ENCODE measurements at regions not wholly inside any gene's neighbourhood (a gene's known extent, or its start where the extent isn't known, plus 50 kb on each side); places are given as distances from the start of the nearest gene placed in this dataset.

GRCh38 chr4:45350438-45350837, 624.1 kb upstream of the GNPDA2 start:
- no peak overlapping the region for H3K27ac ChIP-seq (ENCODE audit: insufficient read depth, low read length)
- H3K14ac ChIP-seq (replicated peaks; ENCODE audit: low read depth, low read length), result no peak overlapping the region
- H3K4me2 ChIP-seq (ENCODE audit: low read depth, low read length), result no peak overlapping the region
- intact Hi-C loops (cut with micrococcal nuclease) (no loop called here), in situ Hi-C loops (cut with MboI; ENCODE audit: low sequenced_read_pairs) (no loop called here), dilution Hi-C loops (cut with HindIII; ENCODE audit: low sequenced_read_pairs, unreplicated experiment) (no loop called here)
- H4K8ac ChIP-seq (ENCODE audit: low read depth in 2 of 2, low read length in 2 of 2), result no peak overlapping the region
- no peak overlapping the region for H3K18ac ChIP-seq (ENCODE audit: low read depth, low read length)
- H2BK15ac ChIP-seq (ENCODE audit: low read depth, low read length), result no peak overlapping the region
- no peak overlapping the region for H4K91ac ChIP-seq (ENCODE audit: insufficient read depth, low read depth, low read length)
- ATAC-seq (ENCODE audit: low read depth) (no peak), DNase-seq (no peak)
- no peaks in the 10 kb centered on the region for H3K36me3 ChIP-seq (ENCODE audit: control insufficient read depth, insufficient read depth, low read length)
- no peak overlapping the region for H2BK5ac ChIP-seq (ENCODE audit: low read depth, low read length, poor library complexity, severe bottlenecking)
- H2AK5ac ChIP-seq (ENCODE audit: low read depth, low read length), result no peak overlapping the region
- POLR2A ChIA-PET (ENCODE audit: unreplicated experiment), result no interaction called here
- H3K9ac ChIP-seq (ENCODE audit: low read depth, low read length), result no peak overlapping the region
- no peak overlapping the region for H4K5ac ChIP-seq (ENCODE audit: low read depth, low read length)
- H3K4me1 ChIP-seq (ENCODE audit: control insufficient read depth, insufficient read depth, low read length), result no peaks in the 10 kb centered on the region
- H2AFZ ChIP-seq (replicated peaks; ENCODE audit: low read length, poor library complexity), result no peak overlapping the region
- CTCF ChIA-PET, result no interaction called here
- H3K79me1 ChIP-seq (ENCODE audit: low read depth in 1 of 2, low read length in 2 of 2), result no peaks in the 10 kb centered on the region
- H3K4ac ChIP-seq (ENCODE audit: low read depth, low read length), result no peak overlapping the region
- H3K27me3 ChIP-seq (ENCODE audit: control insufficient read depth, insufficient read depth, low read length), result no peaks in the 10 kb centered on the region
- no peak overlapping the region for H3K23ac ChIP-seq (ENCODE audit: low read depth, low read length)
- H3K56ac ChIP-seq (ENCODE audit: extremely low read depth, insufficient read depth, low read length), result no peak overlapping the region
- no peaks in the 10 kb centered on the region for H3K9me1 ChIP-seq (ENCODE audit: insufficient read depth, low read length)
- no peak overlapping the region for H2AK9ac ChIP-seq (replicated peaks; ENCODE audit: low read depth, low read length, poor library complexity)
- no peak overlapping the region for H2BK20ac ChIP-seq (ENCODE audit: low read depth, low read length)
- no peak overlapping the region for H2BK120ac ChIP-seq (ENCODE audit: low read depth, low read length)
- H3K9me3 ChIP-seq (ENCODE audit: control insufficient read depth, insufficient read depth, low read length), result peaks cover 3% of the 10 kb centered on the region; the same call in 1 of the 2 replicates
- TF ChIP-seq NFE2L2 (IDR thresholded peaks at IDR 0.05; ENCODE audit: low read depth, low read length), result no peak
- TF ChIP-seq CHD1 (IDR thresholded peaks at IDR 0.05; ENCODE audit: low read depth, low read length), result no peak
- TF ChIP-seq POLR2A (IDR thresholded peaks at IDR 0.05; ENCODE audit: low read depth, low read length), result no peak
- no peak for TF ChIP-seq RAD21 (IDR thresholded peaks at IDR 0.05; ENCODE audit: low read length)
- TF ChIP-seq USF2 (IDR thresholded peaks at IDR 0.05; ENCODE audit: low read depth, low read length), result no peak
- TF ChIP-seq ELK1 (IDR thresholded peaks at IDR 0.05; ENCODE audit: borderline replicate concordance, low read depth, low read length), result no peak
- TF ChIP-seq RFX5 (IDR thresholded peaks at IDR 0.05; ENCODE audit: low read depth, low read length), result no peak
- no peak for TF ChIP-seq CEBPB (IDR thresholded peaks at IDR 0.05; ENCODE audit: low read depth, low read length)
- no peaks in the 10 kb centered on the region for H4K20me1 ChIP-seq (ENCODE audit: insufficient read depth, low read length)
- WGBS, 2 experiments (ENCODE audit: extremely low coverage in 2 of 2, insufficient read length in 1 of 2), result no CpG with 5 or more reads among the region's 1 CpG
- no TSS peak for BruUV-seq (replicated peaks)
- no peak overlapping the region for H3K4me3 ChIP-seq (ENCODE audit: insufficient read depth, low read depth, low read length)

Data from IMR-90 (cell line).